ENCODE measurements at regions not wholly inside any gene's neighbourhood (a gene's known extent, or its start where the extent isn't known, plus 50 kb on each side); places are given as distances from the start of the nearest gene placed in this dataset.

DNA sequence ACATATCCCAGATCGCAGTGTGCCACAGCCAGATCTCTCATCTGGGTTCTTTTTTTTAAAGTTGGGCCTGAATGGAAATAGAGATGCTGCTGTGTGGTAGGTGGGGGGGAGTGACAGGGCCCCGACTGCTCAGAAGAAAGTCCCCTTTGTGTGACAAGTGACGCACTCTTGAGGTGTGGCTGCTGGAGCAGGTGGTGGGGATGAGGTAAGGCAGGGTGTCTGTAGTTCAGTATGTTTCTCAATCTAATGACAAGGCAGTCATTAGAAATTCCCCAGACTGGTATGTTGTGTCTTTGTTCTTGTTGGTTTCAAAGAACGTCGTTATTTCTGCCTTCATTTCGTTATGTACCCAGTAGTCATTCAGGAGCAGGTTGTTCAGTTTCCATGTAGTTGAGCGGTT is 128.8 kb upstream of the TACR1 start:
- TF ChIP-seq EP300 (IDR thresholded peaks at IDR 0.05; ENCODE audit: borderline replicate concordance in 1 of 2, control insufficient read depth in 1 of 2, low read depth in 2 of 2, low read length in 2 of 2): no peak
- no peak for TF ChIP-seq EED (IDR thresholded peaks at IDR 0.05; ENCODE audit: low read depth)
- TF ChIP-seq JUNB (IDR thresholded peaks at IDR 0.05): no peak
- TF ChIP-seq, protein P1, sequence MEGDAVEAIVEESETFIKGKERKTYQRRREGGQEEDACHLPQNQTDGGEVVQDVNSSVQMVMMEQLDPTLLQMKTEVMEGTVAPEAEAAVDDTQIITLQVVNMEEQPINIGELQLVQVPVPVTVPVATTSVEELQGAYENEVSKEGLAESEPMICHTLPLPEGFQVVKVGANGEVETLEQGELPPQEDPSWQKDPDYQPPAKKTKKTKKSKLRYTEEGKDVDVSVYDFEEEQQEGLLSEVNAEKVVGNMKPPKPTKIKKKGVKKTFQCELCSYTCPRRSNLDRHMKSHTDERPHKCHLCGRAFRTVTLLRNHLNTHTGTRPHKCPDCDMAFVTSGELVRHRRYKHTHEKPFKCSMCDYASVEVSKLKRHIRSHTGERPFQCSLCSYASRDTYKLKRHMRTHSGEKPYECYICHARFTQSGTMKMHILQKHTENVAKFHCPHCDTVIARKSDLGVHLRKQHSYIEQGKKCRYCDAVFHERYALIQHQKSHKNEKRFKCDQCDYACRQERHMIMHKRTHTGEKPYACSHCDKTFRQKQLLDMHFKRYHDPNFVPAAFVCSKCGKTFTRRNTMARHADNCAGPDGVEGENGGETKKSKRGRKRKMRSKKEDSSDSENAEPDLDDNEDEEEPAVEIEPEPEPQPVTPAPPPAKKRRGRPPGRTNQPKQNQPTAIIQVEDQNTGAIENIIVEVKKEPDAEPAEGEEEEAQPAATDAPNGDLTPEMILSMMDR (IDR thresholded peaks at IDR 0.05 in 2 of 3, conservative IDR thresholded peaks at IDR 0.05 in 1 of 3; ENCODE audit: control insufficient read depth in 2 of 3, extremely low read depth in 1 of 3, insufficient read depth in 1 of 3, low read depth in 3 of 3, low read length in 3 of 3): no peak
- TF ChIP-seq CBX5 (IDR thresholded peaks at IDR 0.05; ENCODE audit: low read depth): no peak
- no peak for TF ChIP-seq SKIL (IDR thresholded peaks at IDR 0.05; ENCODE audit: low read depth, poor library complexity, severe bottlenecking)
- no peak for TF ChIP-seq ZNF24 (IDR thresholded peaks at IDR 0.05)
- TF ChIP-seq RAD51 (IDR thresholded peaks at IDR 0.05): no peak
- TF ChIP-seq, protein P2, sequence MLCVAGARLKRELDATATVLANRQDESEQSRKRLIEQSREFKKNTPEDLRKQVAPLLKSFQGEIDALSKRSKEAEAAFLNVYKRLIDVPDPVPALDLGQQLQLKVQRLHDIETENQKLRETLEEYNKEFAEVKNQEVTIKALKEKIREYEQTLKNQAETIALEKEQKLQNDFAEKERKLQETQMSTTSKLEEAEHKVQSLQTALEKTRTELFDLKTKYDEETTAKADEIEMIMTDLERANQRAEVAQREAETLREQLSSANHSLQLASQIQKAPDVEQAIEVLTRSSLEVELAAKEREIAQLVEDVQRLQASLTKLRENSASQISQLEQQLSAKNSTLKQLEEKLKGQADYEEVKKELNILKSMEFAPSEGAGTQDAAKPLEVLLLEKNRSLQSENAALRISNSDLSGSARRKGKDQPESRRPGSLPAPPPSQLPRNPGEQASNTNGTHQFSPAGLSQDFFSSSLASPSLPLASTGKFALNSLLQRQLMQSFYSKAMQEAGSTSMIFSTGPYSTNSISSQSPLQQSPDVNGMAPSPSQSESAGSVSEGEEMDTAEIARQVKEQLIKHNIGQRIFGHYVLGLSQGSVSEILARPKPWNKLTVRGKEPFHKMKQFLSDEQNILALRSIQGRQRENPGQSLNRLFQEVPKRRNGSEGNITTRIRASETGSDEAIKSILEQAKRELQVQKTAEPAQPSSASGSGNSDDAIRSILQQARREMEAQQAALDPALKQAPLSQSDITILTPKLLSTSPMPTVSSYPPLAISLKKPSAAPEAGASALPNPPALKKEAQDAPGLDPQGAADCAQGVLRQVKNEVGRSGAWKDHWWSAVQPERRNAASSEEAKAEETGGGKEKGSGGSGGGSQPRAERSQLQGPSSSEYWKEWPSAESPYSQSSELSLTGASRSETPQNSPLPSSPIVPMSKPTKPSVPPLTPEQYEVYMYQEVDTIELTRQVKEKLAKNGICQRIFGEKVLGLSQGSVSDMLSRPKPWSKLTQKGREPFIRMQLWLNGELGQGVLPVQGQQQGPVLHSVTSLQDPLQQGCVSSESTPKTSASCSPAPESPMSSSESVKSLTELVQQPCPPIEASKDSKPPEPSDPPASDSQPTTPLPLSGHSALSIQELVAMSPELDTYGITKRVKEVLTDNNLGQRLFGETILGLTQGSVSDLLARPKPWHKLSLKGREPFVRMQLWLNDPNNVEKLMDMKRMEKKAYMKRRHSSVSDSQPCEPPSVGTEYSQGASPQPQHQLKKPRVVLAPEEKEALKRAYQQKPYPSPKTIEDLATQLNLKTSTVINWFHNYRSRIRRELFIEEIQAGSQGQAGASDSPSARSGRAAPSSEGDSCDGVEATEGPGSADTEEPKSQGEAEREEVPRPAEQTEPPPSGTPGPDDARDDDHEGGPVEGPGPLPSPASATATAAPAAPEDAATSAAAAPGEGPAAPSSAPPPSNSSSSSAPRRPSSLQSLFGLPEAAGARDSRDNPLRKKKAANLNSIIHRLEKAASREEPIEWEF (IDR thresholded peaks at IDR 0.05; ENCODE audit: insufficient replicate concordance, low read depth, low read length): no peak
- no peak for TF ChIP-seq BCL11A (IDR thresholded peaks at IDR 0.05; ENCODE audit: low read depth, low read length)
- TF ChIP-seq FOXK2 (IDR thresholded peaks at IDR 0.05): no peak
- no peak for TF ChIP-seq EGR1 (IDR thresholded peaks at IDR 0.05; ENCODE audit: borderline replicate concordance in 1 of 2, low read depth in 2 of 2, low read length in 2 of 2)
- TF ChIP-seq POLR2AphosphoS5 (IDR thresholded peaks at IDR 0.05; ENCODE audit: low read length): no peak
- TF ChIP-seq ESRRA (IDR thresholded peaks at IDR 0.05; ENCODE audit: low read length): no peak

Data from GM12878 (cell line).